ENCODE measurements at regions not wholly inside any gene's neighbourhood (a gene's known extent, or its start where the extent isn't known, plus 50 kb on each side); places are given as distances from the start of the nearest gene placed in this dataset.
A peak's percentile ranks its signal among the peaks of the same experiment; 100 is the strongest.

DNA sequence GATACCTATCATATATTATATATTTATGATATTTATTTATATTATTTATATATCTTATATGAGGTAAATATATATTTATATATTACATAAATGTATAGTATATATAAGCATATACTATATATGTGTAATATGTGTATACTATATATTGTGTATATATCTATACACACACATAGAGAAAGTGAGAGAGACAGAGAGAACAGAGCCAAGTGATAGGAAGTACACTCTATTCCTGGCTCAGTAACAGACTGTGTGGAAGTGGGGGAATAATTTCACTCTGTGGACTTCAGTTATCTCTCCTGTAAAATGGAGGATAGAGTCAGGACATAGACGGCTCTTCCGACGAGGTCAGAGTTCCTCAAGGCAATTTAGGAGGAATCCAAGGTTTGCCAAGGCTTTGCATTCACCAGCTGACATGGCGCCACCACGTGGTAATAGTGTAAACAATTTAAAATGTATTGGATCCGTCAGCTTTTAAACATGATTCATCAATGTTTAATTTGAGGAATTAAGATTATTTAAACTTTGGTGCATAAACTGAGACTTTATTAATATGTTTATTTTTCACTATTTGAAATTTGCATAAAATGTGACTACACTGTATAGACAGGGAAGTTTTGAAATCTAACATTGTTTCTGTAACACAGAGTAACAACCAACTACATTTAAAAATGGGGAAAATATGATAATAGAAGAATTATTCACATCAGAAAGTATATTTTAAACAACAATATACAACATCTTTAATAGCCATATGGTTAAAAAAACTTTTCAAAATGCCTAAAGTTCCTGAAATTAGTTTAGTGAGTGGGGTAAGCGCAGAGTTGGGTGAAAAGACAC is 75.4 kb upstream of the TMEM244 start:
- DNase-seq = peak; percentile 44
- Mint-ChIP-seq H3K27ac (no peak overlapping the region), H3K9me3 (no peaks in the 10 kb centered on the region)

DNA sequence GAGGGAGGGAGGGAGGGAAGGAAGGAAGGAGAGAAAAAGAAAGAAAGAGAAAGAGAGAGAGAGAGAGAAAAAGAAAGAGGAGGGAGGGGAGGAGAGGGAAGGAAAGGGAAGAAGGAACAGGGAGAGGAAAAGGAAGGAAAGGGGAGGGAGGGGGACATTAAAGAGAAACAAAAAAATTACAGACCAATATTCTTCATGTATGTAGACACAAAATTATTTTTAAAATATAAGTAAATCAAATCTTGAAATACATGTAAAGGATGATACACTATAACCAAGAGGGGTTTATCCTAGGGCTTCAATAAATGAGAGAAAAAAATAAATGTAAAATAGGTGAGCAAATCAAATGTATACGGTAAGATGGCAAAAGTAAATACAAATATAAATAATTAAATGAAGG is 71.2 kb upstream of the TMEM244 start:
- H3K36me3 Mint-ChIP-seq (ENCODE audit: low read depth) = no peaks in the 10 kb centered on the region
- H3K27ac Mint-ChIP-seq = no peak overlapping the region
- no peak overlapping the region for H3K4me3 Mint-ChIP-seq
- H3K9me3 Mint-ChIP-seq = no peaks in the 10 kb centered on the region
- no peaks in the 10 kb centered on the region for H3K27me3 Mint-ChIP-seq
- no peak for DNase-seq
- ATAC-seq = no peak
- H3K4me1 Mint-ChIP-seq = no peaks in the 10 kb centered on the region

More for the DNA sequence above, 75.4 kb upstream of the TMEM244 start:
- Mint-ChIP-seq H3K4me3 (no peak overlapping the region), H3K36me3 (ENCODE audit: low read depth) (no peaks in the 10 kb centered on the region), H3K4me1 (no peaks in the 10 kb centered on the region), H3K27me3 (peaks cover 12% of the 10 kb centered on the region)
- ATAC-seq = no peak

DNA sequence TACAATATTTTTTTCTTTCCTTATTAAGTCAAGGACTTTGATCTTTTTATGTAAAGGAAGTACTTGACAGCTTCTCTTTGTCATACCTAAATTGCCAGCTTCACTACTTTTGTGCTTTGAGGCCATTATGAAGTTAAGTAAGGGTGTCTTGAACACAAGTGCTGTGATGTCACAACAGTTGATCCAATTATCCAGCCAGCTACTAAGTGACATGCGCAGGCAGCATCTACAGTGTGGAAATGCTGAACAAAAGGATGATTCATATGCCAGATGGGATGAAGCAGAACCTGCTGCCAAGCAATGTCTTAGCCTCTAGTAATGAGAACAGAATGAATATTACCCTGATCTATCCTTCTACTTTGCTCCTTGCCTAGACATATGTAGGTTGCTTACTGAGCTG is 68.3 kb upstream of the TMEM244 start:
- ATAC-seq (no peak), DNase-seq (no peak)
- Mint-ChIP-seq H3K4me3 (no peak overlapping the region), H3K27ac (no peak overlapping the region), H3K36me3 (ENCODE audit: low read depth) (no peaks in the 10 kb centered on the region), H3K4me1 (no peaks in the 10 kb centered on the region), H3K9me3 (no peaks in the 10 kb centered on the region), H3K27me3 (no peaks in the 10 kb centered on the region)

DNA sequence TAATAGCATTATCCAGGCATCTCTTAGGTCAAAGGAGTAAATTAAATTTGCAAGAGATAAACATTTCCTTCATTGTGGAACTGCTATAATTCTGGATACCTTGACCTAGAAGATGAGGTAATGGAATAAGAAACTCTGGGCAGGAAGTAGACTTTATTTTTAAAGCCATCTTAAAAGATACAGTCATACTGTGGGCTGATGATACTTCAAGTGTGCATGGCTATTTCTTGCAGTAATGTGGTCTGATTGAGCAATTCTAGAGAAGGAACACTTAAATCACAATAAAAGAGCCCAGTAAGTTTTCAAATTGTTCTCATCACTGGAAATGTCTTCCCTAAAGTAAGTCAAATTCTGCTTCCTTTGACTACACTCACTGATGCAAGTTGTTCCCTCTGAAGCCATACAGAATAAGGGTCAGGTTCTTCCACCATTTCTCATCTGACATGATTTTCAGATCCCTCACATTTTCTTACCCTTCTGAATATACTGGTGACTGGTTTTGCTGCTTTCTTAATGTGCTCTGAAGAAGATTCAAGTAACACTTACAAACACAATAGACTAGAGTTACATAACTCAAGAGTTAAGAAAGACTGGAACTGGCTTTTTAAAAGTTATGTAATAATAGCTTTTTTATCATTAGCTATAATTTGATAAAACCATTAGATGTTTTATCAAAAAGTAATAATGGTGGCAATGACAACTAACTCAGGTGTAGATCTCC is 62.6 kb upstream of the TMEM244 start:
- DNase-seq (no peak), ATAC-seq (no peak)
- Mint-ChIP-seq H3K36me3 (ENCODE audit: low read depth) (no peaks in the 10 kb centered on the region), H3K27me3 (no peaks in the 10 kb centered on the region), H3K4me1 (peaks cover 3% of the 10 kb centered on the region), H3K9me3 (no peaks in the 10 kb centered on the region), H3K27ac (no peak overlapping the region), H3K4me3 (no peak overlapping the region)

DNA sequence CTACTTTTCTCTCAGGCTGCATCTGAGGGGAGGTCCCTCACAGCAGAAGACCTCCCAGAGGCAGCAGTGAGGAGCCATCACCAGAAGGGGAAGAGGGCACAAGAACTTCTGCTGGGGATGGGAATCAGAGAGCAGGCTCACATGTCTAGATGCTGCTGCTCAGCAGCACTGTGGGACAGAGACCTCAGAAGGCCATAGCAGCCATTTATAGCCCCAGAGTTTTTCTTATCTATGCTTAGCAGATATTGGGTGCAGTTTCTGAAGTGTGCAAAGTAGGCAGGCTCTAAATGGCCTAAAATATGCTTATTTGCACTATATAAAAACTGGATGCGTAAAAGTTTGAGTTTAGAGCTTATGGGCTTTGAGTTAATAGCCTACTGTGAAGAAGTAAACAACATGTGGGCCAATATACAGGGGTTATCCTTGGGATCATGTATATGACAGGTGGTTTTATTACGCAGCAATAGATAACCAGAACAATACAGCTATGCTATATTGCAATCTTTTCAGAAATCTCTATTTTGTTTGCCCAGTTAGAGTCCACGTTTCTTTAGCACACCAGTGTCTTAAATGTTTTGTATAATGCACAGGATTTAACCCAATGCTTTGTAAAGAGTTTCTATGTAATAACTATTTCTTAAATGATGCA is 60.2 kb upstream of the TMEM244 start:
- no peaks in the 10 kb centered on the region for H3K27me3 Mint-ChIP-seq
- no peak overlapping the region for H3K4me3 Mint-ChIP-seq
- H3K4me1 Mint-ChIP-seq = peaks cover 3% of the 10 kb centered on the region
- no peaks in the 10 kb centered on the region for H3K36me3 Mint-ChIP-seq (ENCODE audit: low read depth)
- no peak for DNase-seq
- no peak for ATAC-seq
- no peak overlapping the region for H3K27ac Mint-ChIP-seq
- no peaks in the 10 kb centered on the region for H3K9me3 Mint-ChIP-seq

DNA sequence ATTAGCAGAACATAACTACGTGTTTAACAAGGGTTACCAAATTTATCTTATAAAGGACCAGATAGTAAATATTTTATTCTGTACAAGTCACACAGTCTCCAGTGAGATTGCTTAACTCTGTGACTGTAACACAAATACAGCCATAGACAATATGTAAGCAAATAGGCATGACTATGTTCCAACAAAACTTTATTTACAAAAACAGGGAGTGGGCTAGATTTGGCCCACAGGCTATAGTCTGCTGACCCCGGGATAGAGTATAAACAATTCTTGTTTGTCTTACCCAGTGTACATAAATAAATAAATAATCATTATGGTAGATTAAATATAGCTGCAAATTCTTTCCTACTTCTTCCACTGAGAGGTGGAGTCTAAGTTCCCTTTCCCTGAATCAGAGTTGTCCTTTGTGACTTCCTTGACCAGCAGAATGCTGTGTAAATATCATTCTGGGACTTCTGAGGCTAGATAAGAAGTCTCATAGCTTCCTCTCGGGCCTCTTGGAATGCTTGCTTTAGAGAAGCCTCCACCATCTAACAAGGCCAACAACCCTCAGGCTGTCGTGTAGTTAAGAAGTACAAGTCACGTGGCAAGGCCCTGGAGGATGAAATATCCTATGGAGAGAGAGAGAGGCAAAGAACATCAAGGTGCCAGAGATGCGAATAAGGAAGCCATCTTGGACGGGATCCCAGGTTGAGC is 59.1 kb upstream of the TMEM244 start:
- Mint-ChIP-seq H3K27ac (no peak overlapping the region), H3K36me3 (ENCODE audit: low read depth) (no peaks in the 10 kb centered on the region), H3K4me1 (peaks cover 3% of the 10 kb centered on the region), H3K27me3 (no peaks in the 10 kb centered on the region), H3K4me3 (no peak overlapping the region), H3K9me3 (no peaks in the 10 kb centered on the region)
- ATAC-seq = no peak
- DNase-seq = no peak

DNA sequence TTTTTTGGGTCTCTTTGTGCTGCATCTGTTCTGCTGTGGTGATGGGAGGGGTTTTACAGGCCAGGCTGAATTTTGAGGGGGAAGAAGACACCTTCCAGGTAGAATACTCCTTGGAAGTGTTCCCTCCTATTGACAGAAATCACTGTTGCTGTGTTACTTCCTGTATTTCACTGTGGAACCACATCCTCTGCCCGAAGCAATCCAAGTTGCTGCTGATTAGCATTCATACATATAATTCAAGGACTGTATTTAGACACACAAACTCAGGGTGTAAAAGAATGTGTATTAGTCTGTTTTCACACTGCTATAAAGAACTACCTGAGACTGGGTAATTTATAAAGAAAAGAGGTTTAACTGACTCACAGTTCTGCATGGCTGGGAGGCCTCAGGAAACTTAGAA is 50.6 kb upstream of the TMEM244 start:
- no peak for DNase-seq
- ATAC-seq = no peak
- Mint-ChIP-seq H3K4me1 (peaks cover 2% of the 10 kb centered on the region), H3K36me3 (ENCODE audit: low read depth) (no peaks in the 10 kb centered on the region), H3K9me3 (no peaks in the 10 kb centered on the region), H3K4me3 (no peak overlapping the region), H3K27ac (no peak overlapping the region), H3K27me3 (no peaks in the 10 kb centered on the region)
